ENCODE measurements at regions not wholly inside any gene's neighbourhood (a gene's known extent, or its start where the extent isn't known, plus 50 kb on each side); places are given as distances from the start of the nearest gene placed in this dataset.

DNA sequence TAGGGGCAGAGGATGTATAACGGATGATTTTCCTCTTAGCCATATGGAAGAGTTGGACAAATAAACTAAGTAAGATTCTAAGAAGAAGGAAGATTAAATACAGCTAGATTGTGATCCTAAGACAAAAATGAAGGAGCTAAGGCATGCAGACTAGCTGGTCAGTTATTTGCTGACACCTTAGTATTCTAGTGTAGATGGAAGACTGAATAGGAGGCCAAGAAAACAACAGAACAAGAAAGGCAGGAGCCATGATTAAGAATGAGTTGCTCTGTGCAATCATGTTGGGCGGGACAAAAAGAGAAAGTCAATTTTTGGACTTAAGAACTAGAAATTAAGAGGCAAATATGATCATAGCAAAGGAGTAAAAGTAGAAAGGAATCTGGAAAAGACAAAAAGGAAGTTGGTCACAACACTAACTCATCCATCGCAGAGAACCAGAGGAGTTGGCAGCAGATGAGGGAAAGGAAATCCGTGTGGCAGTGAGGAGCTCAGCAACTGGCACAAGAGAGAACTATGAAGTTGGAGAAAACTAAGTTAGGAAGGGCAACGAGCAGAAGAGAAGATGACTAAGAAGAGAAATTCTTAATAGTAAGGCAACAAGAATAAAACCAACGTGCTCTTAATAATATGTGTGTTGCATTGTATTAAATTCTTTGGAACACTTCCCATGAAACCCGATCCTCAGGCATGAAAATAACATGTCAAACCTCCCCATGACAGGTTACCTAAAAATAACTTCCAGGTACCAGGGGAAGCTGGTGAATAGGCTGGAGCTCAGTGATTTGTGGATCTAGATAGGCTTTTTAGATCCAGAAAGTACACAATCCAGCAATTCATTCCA is 234.4 kb downstream of the LTN1 start:
- intact Hi-C loops (cut with micrococcal nuclease) (no loop called here), in situ Hi-C loops (cut with MboI) (no loop called here)
- Histone ChIP-seq H4K20me1 (replicated peaks; ENCODE audit: control insufficient read depth, insufficient read depth, low read length) (no peaks in the 10 kb centered on the region), H3K79me2 (ENCODE audit: control insufficient read depth, insufficient read depth, low read length) (no peaks in the 10 kb centered on the region), H3K27ac (ENCODE audit: extremely low read depth, low read depth, low read length) (no peak overlapping the region), H3K36me3 (ENCODE audit: control insufficient read depth, insufficient read depth, low read length) (no peaks in the 10 kb centered on the region), H3K4me1 (replicated peaks in 1 of 2; ENCODE audit: control insufficient read depth in 2 of 2, insufficient read depth in 2 of 2, low read length in 2 of 2) (no peaks in the 10 kb centered on the region), H2AFZ (ENCODE audit: low read depth, low read length) (no peak overlapping the region), H3K9ac (ENCODE audit: insufficient read depth in 1 of 2, low read depth in 2 of 2, low read length in 2 of 2) (no peak overlapping the region), H3K27me3 (ENCODE audit: control insufficient read depth in 2 of 2, insufficient read depth in 2 of 2, low read length in 2 of 2) (no peaks in the 10 kb centered on the region), H3K4me3 (no peak overlapping the region), H3K9me1 (ENCODE audit: control insufficient read depth, insufficient read depth, low read length) (no peaks in the 10 kb centered on the region), H3K4me2 (ENCODE audit: insufficient read depth, low read length) (no peak overlapping the region), H3K9me3 (replicated peaks; ENCODE audit: control insufficient read depth, insufficient read depth, low read depth, low read length) (no peaks in the 10 kb centered on the region)
- no peak for DNase-seq (ENCODE audit: extremely low read depth in 1 of 4, low spot score in 3 of 4)
- no peak for ATAC-seq
- FAIRE-seq: no peak
- CTCF ChIA-PET (ENCODE audit: low intra/inter-chr PET ratio): no interaction called here
- BruUV-seq (replicated peaks): no TSS peak
- POLR2A ChIA-PET: interaction anchor here (0.7 to 1.2 kb wide), 2 partner anchors 10 to 15 kb away, joined by 3 read pairs; no protein-coding TSS in a partner anchor
- TF ChIP-seq, protein P1, sequence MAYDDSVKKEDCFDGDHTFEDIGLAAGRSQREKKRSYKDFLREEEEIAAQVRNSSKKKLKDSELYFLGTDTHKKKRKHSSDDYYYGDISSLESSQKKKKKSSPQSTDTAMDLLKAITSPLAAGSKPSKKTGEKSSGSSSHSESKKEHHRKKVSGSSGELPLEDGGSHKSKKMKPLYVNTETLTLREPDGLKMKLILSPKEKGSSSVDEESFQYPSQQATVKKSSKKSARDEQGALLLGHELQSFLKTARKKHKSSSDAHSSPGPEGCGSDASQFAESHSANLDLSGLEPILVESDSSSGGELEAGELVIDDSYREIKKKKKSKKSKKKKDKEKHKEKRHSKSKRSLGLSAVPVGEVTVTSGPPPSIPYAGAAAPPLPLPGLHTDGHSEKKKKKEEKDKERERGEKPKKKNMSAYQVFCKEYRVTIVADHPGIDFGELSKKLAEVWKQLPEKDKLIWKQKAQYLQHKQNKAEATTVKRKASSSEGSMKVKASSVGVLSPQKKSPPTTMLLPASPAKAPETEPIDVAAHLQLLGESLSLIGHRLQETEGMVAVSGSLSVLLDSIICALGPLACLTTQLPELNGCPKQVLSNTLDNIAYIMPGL (CRISPR knock-in tag; IDR thresholded peaks at IDR 0.05): no peak
- TF ChIP-seq SRSF9 (IDR thresholded peaks at IDR 0.05; ENCODE audit: borderline replicate concordance, low read depth, low read length) (no peak), CBX3 (IDR thresholded peaks at IDR 0.05; ENCODE audit: borderline replicate concordance in 1 of 2, low read length in 2 of 2) (no peak)
- TF ChIP-seq, protein P2, sequence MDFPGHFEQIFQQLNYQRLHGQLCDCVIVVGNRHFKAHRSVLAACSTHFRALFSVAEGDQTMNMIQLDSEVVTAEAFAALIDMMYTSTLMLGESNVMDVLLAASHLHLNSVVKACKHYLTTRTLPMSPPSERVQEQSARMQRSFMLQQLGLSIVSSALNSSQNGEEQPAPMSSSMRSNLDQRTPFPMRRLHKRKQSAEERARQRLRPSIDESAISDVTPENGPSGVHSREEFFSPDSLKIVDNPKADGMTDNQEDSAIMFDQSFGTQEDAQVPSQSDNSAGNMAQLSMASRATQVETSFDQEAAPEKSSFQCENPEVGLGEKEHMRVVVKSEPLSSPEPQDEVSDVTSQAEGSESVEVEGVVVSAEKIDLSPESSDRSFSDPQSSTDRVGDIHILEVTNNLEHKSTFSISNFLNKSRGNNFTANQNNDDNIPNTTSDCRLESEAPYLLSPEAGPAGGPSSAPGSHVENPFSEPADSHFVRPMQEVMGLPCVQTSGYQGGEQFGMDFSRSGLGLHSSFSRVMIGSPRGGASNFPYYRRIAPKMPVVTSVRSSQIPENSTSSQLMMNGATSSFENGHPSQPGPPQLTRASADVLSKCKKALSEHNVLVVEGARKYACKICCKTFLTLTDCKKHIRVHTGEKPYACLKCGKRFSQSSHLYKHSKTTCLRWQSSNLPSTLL (IDR thresholded peaks at IDR 0.05): no peak
- WGBS (ENCODE audit: insufficient coverage, low coverage, missing lambda C conversion rate): 0% methylated on average over 7 of the region's 7 CpGs
